Right lobe of liver (tissue), 4 donors: ENCODE measurements at regions not wholly inside any gene's neighbourhood (a gene's known extent, or its start where the extent isn't known, plus 50 kb on each side); places are given as distances from the start of the nearest gene placed in this dataset.

Source experiments
- CTCF ChIP-seq, 4 donors: fragments of 200-600 bp in 3 of 4; fragments of 450-650 bp in 1 of 4; IDR thresholded peaks; one replicate each; pipeline versions ENCODE4 v1.5.1 to v1.8.0; 2016 to 2022; ENCODE audit warnings: antibody characterized with exemption in 4 of 4, mild to moderate bottlenecking in 2 of 4
- POLR2A ChIP-seq: fragments of 450-650 bp; IDR thresholded peaks from one replicate; pipeline ENCODE4 v1.6.1; 2017; ENCODE audit warnings: antibody characterized with exemption, mild to moderate bottlenecking
- donor health status: DM: no; HTN: no; CAD: no.
- donor health status: DM: no; HTN: no; CAD: no.
- donor health status: DM: no; HTN: yes; CAD: no.

GRCh38 chr5:125894383-125894782 is 528.8 kb upstream of the GRAMD2B start:
- TF ChIP-seq CTCF (IDR thresholded peaks at IDR 0.05) (no peak), POLR2A (no peak)
